ENCODE measurements at regions not wholly inside any gene's neighbourhood (a gene's known extent, or its start where the extent isn't known, plus 50 kb on each side); places are given as distances from the start of the nearest gene placed in this dataset.

GRCh38 chr10:31683682-31684081 is 244.9 kb downstream of the ARHGAP12 start:
- TF ChIP-seq REST (IDR thresholded peaks at IDR 0.05) (no peak), SP1 (IDR thresholded peaks at IDR 0.05) (no peak), GABPA (IDR thresholded peaks at IDR 0.05 in 1 of 2, conservative IDR thresholded peaks at IDR 0.05 in 1 of 2) (no peak), RXRA (IDR thresholded peaks at IDR 0.05) (no peak), FOXA2 (IDR thresholded peaks at IDR 0.05) (no peak)
- TF ChIP-seq, protein P1, sequence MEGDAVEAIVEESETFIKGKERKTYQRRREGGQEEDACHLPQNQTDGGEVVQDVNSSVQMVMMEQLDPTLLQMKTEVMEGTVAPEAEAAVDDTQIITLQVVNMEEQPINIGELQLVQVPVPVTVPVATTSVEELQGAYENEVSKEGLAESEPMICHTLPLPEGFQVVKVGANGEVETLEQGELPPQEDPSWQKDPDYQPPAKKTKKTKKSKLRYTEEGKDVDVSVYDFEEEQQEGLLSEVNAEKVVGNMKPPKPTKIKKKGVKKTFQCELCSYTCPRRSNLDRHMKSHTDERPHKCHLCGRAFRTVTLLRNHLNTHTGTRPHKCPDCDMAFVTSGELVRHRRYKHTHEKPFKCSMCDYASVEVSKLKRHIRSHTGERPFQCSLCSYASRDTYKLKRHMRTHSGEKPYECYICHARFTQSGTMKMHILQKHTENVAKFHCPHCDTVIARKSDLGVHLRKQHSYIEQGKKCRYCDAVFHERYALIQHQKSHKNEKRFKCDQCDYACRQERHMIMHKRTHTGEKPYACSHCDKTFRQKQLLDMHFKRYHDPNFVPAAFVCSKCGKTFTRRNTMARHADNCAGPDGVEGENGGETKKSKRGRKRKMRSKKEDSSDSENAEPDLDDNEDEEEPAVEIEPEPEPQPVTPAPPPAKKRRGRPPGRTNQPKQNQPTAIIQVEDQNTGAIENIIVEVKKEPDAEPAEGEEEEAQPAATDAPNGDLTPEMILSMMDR (IDR thresholded peaks at IDR 0.05; ENCODE audit: low read depth, low read length, missing input control) = no peak
